H1 (cell line): ENCODE measurements at regions not wholly inside any gene's neighbourhood (a gene's known extent, or its start where the extent isn't known, plus 50 kb on each side); places are given as distances from the start of the nearest gene placed in this dataset.

Experiments used
- CTCF ChIA-PET: fragments of 300-600 bp; sonication (Branson Sonifier 250); formaldehyde crosslinking; loops from one replicate; lab custom pipeline; 2021; ENCODE audit not compliant: partially characterized antibody; lab: Charles Lee
- POLR2A ChIA-PET: fragments of 300-600 bp; sonication (Branson Sonifier 250); formaldehyde crosslinking; loops from one replicate; lab custom pipeline; 2021; ENCODE audit warnings: inconsistent platforms; ENCODE audit not compliant: partially characterized antibody; lab: Charles Lee
- DNase-seq, 2 experiments: peaks; one replicate each; pipeline versions ENCODE4 v3.0.0 to v3.0.0-alpha.2; 2010 to 2022; ENCODE audit warnings: low spot score in 2 of 2, low read depth in 1 of 2, mixed read lengths in 1 of 2
- FAIRE-seq: peaks from 2 replicates; lab custom pipeline; 2011; peaks lifted over from hg19 to GRCh38; lab: Jason Lieb, UNC
- H2AFZ ChIP-seq: 2 replicates; pipeline ENCODE4 v1.8.1; 2012; ENCODE audit warnings: low read length, inconsistent platforms
- H2AK5ac ChIP-seq: 2 replicates; pipeline ENCODE4 v1.6.1; 2013; ENCODE audit warnings: low read depth, low read length
- H2BK120ac ChIP-seq: replicated peaks from 2 replicates; pipeline ENCODE3; 2013; ENCODE audit warnings: low read depth, low read length, inconsistent platforms
- H2BK12ac ChIP-seq: 2 replicates; pipeline ENCODE4 v1.6.1; 2013; ENCODE audit warnings: low read depth, low read length
- H2BK15ac ChIP-seq: 2 replicates; pipeline ENCODE4 v1.6.1; 2013; ENCODE audit warnings: low read length
- H2BK20ac ChIP-seq: 2 replicates; pipeline ENCODE4 v1.6.1; 2013; ENCODE audit warnings: low read length
- H2BK5ac ChIP-seq: 2 replicates; pipeline ENCODE4 v1.6.1; 2013; ENCODE audit warnings: low read depth, low read length
- H3K14ac ChIP-seq: 2 replicates; pipeline ENCODE4 v1.6.1; 2013; ENCODE audit warnings: inconsistent platforms; ENCODE audit not compliant: insufficient read length
- H3K18ac ChIP-seq: 2 replicates; pipeline ENCODE4 v1.6.1; 2013; ENCODE audit warnings: low read length; ENCODE audit errors: extremely low read depth
- H3K23ac ChIP-seq: 2 replicates; pipeline ENCODE4 v1.6.1; 2013; ENCODE audit warnings: inconsistent platforms; ENCODE audit not compliant: insufficient read length
- H3K23me2 ChIP-seq: 2 replicates; pipeline ENCODE4 v1.6.1; 2013; ENCODE audit warnings: low read depth, low read length
- H3K27ac ChIP-seq: 2 replicates; pipeline ENCODE4 v1.6.1; 2011; ENCODE audit warnings: low read depth, low read length, inconsistent platforms
- H3K27me3 ChIP-seq, 4 experiments: replicated peaks in 1 of 4; 1 replicate in 1 of 4; 2 replicates in 3 of 4; pipeline versions ENCODE4 v1.6.1 to v1.8.1; 2011 to 2013; ENCODE audit warnings: low read length in 3 of 4, mild to moderate bottlenecking in 3 of 4, inconsistent platforms in 2 of 4, mixed read lengths in 2 of 4, moderate library complexity in 1 of 4; ENCODE audit not compliant: control insufficient read depth in 3 of 4, insufficient read depth in 3 of 4; ENCODE audit errors: extremely low read depth in 1 of 4
- H3K36me3 ChIP-seq, 4 experiments: 2 replicates each; pipeline versions ENCODE4 v1.6.1 to v1.8.1; 2011 to 2013; ENCODE audit warnings: mild to moderate bottlenecking in 4 of 4, low read length in 3 of 4, moderate library complexity in 2 of 4, control low read depth in 1 of 4, inconsistent platforms in 1 of 4; ENCODE audit not compliant: insufficient read depth in 4 of 4, control insufficient read depth in 2 of 4
- H3K4ac ChIP-seq: replicated peaks from 2 replicates; pipeline ENCODE3; 2013; ENCODE audit warnings: low read length, low read depth, mixed read lengths, inconsistent platforms; ENCODE audit not compliant: insufficient read length
- H3K4me1 ChIP-seq, 4 experiments: replicated peaks in 1 of 4; 1 replicate in 1 of 4; 2 replicates in 3 of 4; pipeline versions ENCODE4 v1.6.1 to v1.8.1; 2011 to 2013; ENCODE audit warnings: low read length in 3 of 4, inconsistent platforms in 2 of 4, mixed read lengths in 1 of 4; ENCODE audit not compliant: insufficient read depth in 4 of 4, control insufficient read depth in 3 of 4
- H3K4me2 ChIP-seq, 2 experiments: 2 replicates each; pipeline versions ENCODE4 v1.6.1 to v1.8.1; 2011 to 2013; ENCODE audit warnings: low read depth in 2 of 2, low read length in 2 of 2, control low read depth in 1 of 2, inconsistent platforms in 1 of 2, mild to moderate bottlenecking in 1 of 2; ENCODE audit not compliant: insufficient read depth in 1 of 2
- H3K4me3 ChIP-seq, 4 experiments: fragments of 200-600, 300-600 bp in 1 of 4; sonication (generic), shearing (Covaris generic), sonication (Bioruptor Twin) in 1 of 4; 2 replicates each; pipeline versions ENCODE4 v1.5.1 to v1.8.1; 2011 to 2016; ENCODE audit warnings: low read length in 4 of 4, low read depth in 3 of 4, control low read depth in 2 of 4, inconsistent platforms in 2 of 4, mild to moderate bottlenecking in 2 of 4, mixed read lengths in 1 of 4, moderate library complexity in 1 of 4; ENCODE audit not compliant: insufficient read depth in 2 of 4; ENCODE audit errors: extremely low read depth in 1 of 4
- H3K56ac ChIP-seq: replicated peaks from 2 replicates; pipeline ENCODE3; 2013; ENCODE audit warnings: low read depth, mild to moderate bottlenecking, mixed read lengths, low read length, inconsistent platforms; ENCODE audit not compliant: insufficient read length
- H3K79me1 ChIP-seq: 2 replicates; pipeline ENCODE4 v1.6.1; 2013; ENCODE audit warnings: low read depth, low read length, control low read depth
- H3K79me2 ChIP-seq, 2 experiments: 2 replicates each; pipeline versions ENCODE4 v1.6.1 to v1.8.1; 2012 to 2013; ENCODE audit warnings: low read length in 2 of 2, mild to moderate bottlenecking in 2 of 2, inconsistent platforms in 1 of 2; ENCODE audit not compliant: insufficient read depth in 2 of 2, control insufficient read depth in 1 of 2
- H3K9ac ChIP-seq, 4 experiments: replicated peaks in 1 of 4; 1 replicate in 1 of 4; 2 replicates in 3 of 4; pipeline versions ENCODE4 v1.6.1 to v1.8.1; 2011 to 2013; ENCODE audit warnings: low read depth in 3 of 4, low read length in 3 of 4, control low read depth in 2 of 4, mild to moderate bottlenecking in 2 of 4, moderate library complexity in 2 of 4, inconsistent platforms in 1 of 4; ENCODE audit errors: extremely low read depth in 1 of 4
- H3K9me3 ChIP-seq, 2 experiments: 2 replicates each; pipeline versions ENCODE4 v1.6.1 to v1.8.1; 2012 to 2013; ENCODE audit warnings: mild to moderate bottlenecking in 2 of 2, moderate library complexity in 2 of 2, control low read depth in 1 of 2, inconsistent platforms in 1 of 2, low read depth in 1 of 2, low read length in 1 of 2, mixed read lengths in 1 of 2; ENCODE audit not compliant: insufficient read depth in 2 of 2
- H4K20me1 ChIP-seq, 2 experiments: replicated peaks in 1 of 2; 2 replicates each; pipeline versions ENCODE3 to v1.8.1; 2011 to 2013; ENCODE audit warnings: inconsistent platforms in 2 of 2, low read length in 2 of 2, mild to moderate bottlenecking in 1 of 2; ENCODE audit not compliant: insufficient read depth in 2 of 2, control insufficient read depth in 1 of 2
- H4K5ac ChIP-seq: 2 replicates; pipeline ENCODE4 v1.6.1; 2013; ENCODE audit warnings: low read length, low read depth, mixed read lengths, inconsistent platforms; ENCODE audit not compliant: insufficient read length
- H4K8ac ChIP-seq: 2 replicates; pipeline ENCODE4 v1.8.0; 2013; ENCODE audit warnings: mild to moderate bottlenecking, moderate library complexity, low read length, inconsistent platforms; ENCODE audit not compliant: insufficient read depth; ENCODE audit errors: extremely low read depth
- H4K91ac ChIP-seq: replicated peaks from 2 replicates; pipeline ENCODE3; 2013; ENCODE audit warnings: low read length, mixed read lengths, inconsistent platforms; ENCODE audit not compliant: insufficient read length
- ATF2 ChIP-seq: IDR thresholded peaks from 2 replicates; pipeline ENCODE4 v1.6.1; 2012; ENCODE audit warnings: low read length, inconsistent platforms
- BCL11A ChIP-seq, 2 experiments: IDR thresholded peaks; one replicate each; pipeline ENCODE4 v1.6.1; 2011; ENCODE audit warnings: low read depth in 2 of 2, low read length in 2 of 2, mild to moderate bottlenecking in 2 of 2
- CHD1 ChIP-seq: IDR thresholded peaks from 2 replicates; pipeline ENCODE4 v1.6.1; 2012; ENCODE audit warnings: low read depth, low read length, improper control_type of control experiment
- CTCF ChIP-seq, 3 experiments: IDR thresholded peaks; 1 replicate in 2 of 3; 2 replicates in 1 of 3; pipeline versions ENCODE4 v1.5.1 to v1.6.1; 2011; ENCODE audit warnings: low read length in 3 of 3, mild to moderate bottlenecking in 3 of 3, inconsistent platforms in 2 of 3, low read depth in 1 of 3, moderate library complexity in 1 of 3; ENCODE audit not compliant: insufficient read depth in 1 of 3; ENCODE audit errors: control extremely low read depth in 1 of 3
- KDM1A ChIP-seq: fragments of 200-600, 300-600 bp; sonication (generic); IDR thresholded peaks from 2 replicates; pipeline ENCODE4 v1.7.1; 2016; ENCODE audit warnings: mild to moderate bottlenecking, low read length, borderline replicate concordance
- KDM4A ChIP-seq: IDR thresholded peaks from one replicate; pipeline ENCODE4 v1.7.1; 2012; ENCODE audit warnings: low read depth, mild to moderate bottlenecking, moderate library complexity, low read length, inconsistent platforms; ENCODE audit not compliant: severe bottlenecking
- KDM5A ChIP-seq: fragments of 200-600 bp; IDR thresholded peaks from 2 replicates; pipeline ENCODE4 v1.7.1; 2012; ENCODE audit warnings: mild to moderate bottlenecking, low read length, inconsistent platforms, mixed read lengths
- MAFK ChIP-seq: IDR thresholded peaks from 2 replicates; pipeline ENCODE4 v1.6.1; 2012; ENCODE audit warnings: low read depth, mild to moderate bottlenecking, improper control_type of control experiment, low read length
- RXRA ChIP-seq: IDR thresholded peaks from 2 replicates; pipeline ENCODE4 v1.6.1; 2011; ENCODE audit warnings: low read depth, mild to moderate bottlenecking, low read length, moderate library complexity; ENCODE audit not compliant: insufficient read depth
- TAF1 ChIP-seq: IDR thresholded peaks from 2 replicates; pipeline ENCODE4 v1.6.1; 2011; ENCODE audit warnings: mild to moderate bottlenecking, low read depth, low read length
- TBP ChIP-seq: IDR thresholded peaks from 2 replicates; pipeline ENCODE4 v1.6.1; 2011; ENCODE audit warnings: low read depth, low read length, improper control_type of control experiment
- WGBS, 2 experiments: shearing (Covaris generic) in 1 of 2; methylation state at CpG; one replicate each; pipeline versions ENCODE4 v1.1.6 to v1.1.7; 2013 to 2015; ENCODE audit warnings: low lambda C conversion rate in 2 of 2, mixed read lengths in 2 of 2, inconsistent platforms in 1 of 2, low coverage in 1 of 2, missing lambda C conversion rate in 1 of 2; ENCODE audit not compliant: insufficient replicate concordance in 2 of 2, insufficient coverage in 1 of 2, insufficient read length in 1 of 2; ENCODE audit errors: extremely low coverage in 1 of 2, missing lambda C conversion rate in 1 of 2; 5-methylcytosine and 5-hydroxymethylcytosine counted together

GRCh38 chrX:33909836-33910235 is 222.3 kb downstream of the FAM47A start:
- POLR2A ChIA-PET, result no interaction called here
- TF ChIP-seq MAFK, result no peak
- TF ChIP-seq ATF2, result no peak
- no peak for TF ChIP-seq KDM5A
- TF ChIP-seq BCL11A (IDR thresholded peaks at IDR 0.05; ENCODE audit: low read depth in 2 of 2, low read length in 2 of 2), result no peak
- no peak for TF ChIP-seq KDM1A
- no peak for TF ChIP-seq CHD1
- no peak for TF ChIP-seq CTCF (IDR thresholded peaks at IDR 0.05; ENCODE audit: control extremely low read depth in 1 of 3, insufficient read depth in 1 of 3, low read depth in 1 of 3, low read length in 3 of 3)
- TF ChIP-seq TBP, result no peak
- no peak for TF ChIP-seq KDM4A
- TF ChIP-seq TAF1, result no peak
- no peak for TF ChIP-seq RXRA

More at GRCh38 chrX:33909836-33910235, 222.3 kb downstream of the FAM47A start:
- H2BK12ac ChIP-seq, result no peak overlapping the region
- no peak overlapping the region for H2BK20ac ChIP-seq
- no peak overlapping the region for H2BK15ac ChIP-seq
- H3K4me2 ChIP-seq, result no peak overlapping the region
- no peak overlapping the region for H2AK5ac ChIP-seq
- no peak overlapping the region for H4K8ac ChIP-seq
- H2BK5ac ChIP-seq, result no peak overlapping the region
- no peak overlapping the region for H3K56ac ChIP-seq
- no peak overlapping the region for H3K4me3 ChIP-seq
- no peak overlapping the region for H3K9ac ChIP-seq
- H4K20me1 ChIP-seq, result no peaks in the 10 kb centered on the region
- no peak overlapping the region for H4K5ac ChIP-seq
- no peak overlapping the region for H3K27ac ChIP-seq
- H3K79me2 ChIP-seq, result no peaks in the 10 kb centered on the region
- CTCF ChIA-PET, result no interaction called here
- H3K4ac ChIP-seq, result no peak overlapping the region
- H3K18ac ChIP-seq, result no peak overlapping the region
- H3K36me3 ChIP-seq, result no peaks in the 10 kb centered on the region
- peaks cover 0 to 9% (median 3%) of the 10 kb centered on the region in 4 experiments; a peak in 3 of 7 replicates for H3K4me1 ChIP-seq
- H3K23me2 ChIP-seq, result no peaks in the 10 kb centered on the region
- FAIRE-seq (no peak), DNase-seq (no peak)
- H2AFZ ChIP-seq, result no peak overlapping the region
- H3K23ac ChIP-seq, result no peak overlapping the region
- no peaks in the 10 kb centered on the region for H3K9me3 ChIP-seq
- no peaks in the 10 kb centered on the region for H3K79me1 ChIP-seq
- no peak overlapping the region for H4K91ac ChIP-seq
- H3K14ac ChIP-seq, result no peak overlapping the region
- 100% methylated on average over 1 of the region's 1 CpG; no CpG with 5 or more reads in 1 of the 2 experiments for WGBS, 2 experiments
- no peak overlapping the region for H2BK120ac ChIP-seq
- no peaks in the 10 kb centered on the region for H3K27me3 ChIP-seq
